Adrenal gland (tissue), 9 donors: ENCODE measurements at regions not wholly inside any gene's neighbourhood (a gene's known extent, or its start where the extent isn't known, plus 50 kb on each side); places are given as distances from the start of the nearest gene placed in this dataset.

Experiments used
- DNase-seq, 7 donors: peaks; one replicate each; pipeline ENCODE4 v3.0.0-alpha.2; 2019 to 2020
- H3K27ac ChIP-seq, 5 donors: fragments of 200-600 bp; sonication (generic) in 4 of 5; 1 replicate in 3 of 5; 2 replicates in 2 of 5; pipeline versions ENCODE4 v1.5.1 to v1.8.0; 2016 to 2020; ENCODE audit warnings: mild to moderate bottlenecking in 1 of 5
- H3K27me3 ChIP-seq: fragments of 200-600 bp; 2 replicates; pipeline ENCODE4 v1.8.0; 2021
- H3K36me3 ChIP-seq, 2 donors: fragments of 200-600 bp; replicated peaks in 1 of 2; 1 replicate in 1 of 2; 2 replicates in 1 of 2; pipeline versions ENCODE4 v1.5.1 to v1.8.0; 2018 to 2022
- H3K4me1 ChIP-seq, 2 donors: fragments of 200-600 bp; replicated peaks in 1 of 2; 1 replicate in 1 of 2; 2 replicates in 1 of 2; pipeline versions ENCODE4 v1.5.1 to v1.8.0; 2018 to 2021
- H3K4me3 ChIP-seq, 4 donors: fragments of 200-600 bp; sonication (generic) in 3 of 4; one replicate each; pipeline ENCODE4 v1.5.1; 2016 to 2018
- H3K9me3 ChIP-seq, 3 donors: fragments of 200-600 bp; sonication (generic) in 1 of 3; replicated peaks in 1 of 3; 1 replicate in 2 of 3; 2 replicates in 1 of 3; pipeline versions ENCODE4 v1.5.1 to v1.8.0; 2016 to 2021
- POLR2A ChIP-seq, 2 donors: fragments of 450-650 bp; IDR thresholded peaks; one replicate each; pipeline ENCODE4 v1.6.1; 2017; ENCODE audit warnings: antibody characterized with exemption in 2 of 2, mild to moderate bottlenecking in 2 of 2, moderate library complexity in 1 of 2
- WGBS, 4 donors: extraction: QIAGEN DNeasy Blood & Tissue Kit in 2 of 4; methylation state at CpG; one replicate each; pipeline versions ENCODE4 v1.1.5 to v1.1.7; 2013 to 2017; 5-methylcytosine and 5-hydroxymethylcytosine counted together
- intact Hi-C, 2 donors: fragments of 100-400 bp; cut with DNase I; formaldehyde crosslinking; loops; one replicate each; pipeline versions ENCODE4 v1.14.1 to v1.15.0; 2022 to 2023
- TF ChIP-seq, protein P1 (sequence below), 6 experiments: fragments of 450-650 bp in 4 of 6; fragments of 200-600 bp in 2 of 6; sonication (generic) in 1 of 6; IDR thresholded peaks; 1 replicate in 5 of 6; 2 replicates in 1 of 6; pipeline versions ENCODE4 v1.5.1 to v1.8.0; 2016 to 2021; ENCODE audit warnings: antibody characterized with exemption in 6 of 6, mild to moderate bottlenecking in 2 of 6, moderate library complexity in 1 of 6
- donor health status: healthy with polysubstance abuse.
- donor health status: Bipolar disorder and iron deficiency.
- donor health status: DM: yes; HTN: yes; CAD: no.
- donor health status: DM: no; HTN: no; CAD: no.
- donor health status: DM: no; HTN: no; CAD: no.

DNA sequence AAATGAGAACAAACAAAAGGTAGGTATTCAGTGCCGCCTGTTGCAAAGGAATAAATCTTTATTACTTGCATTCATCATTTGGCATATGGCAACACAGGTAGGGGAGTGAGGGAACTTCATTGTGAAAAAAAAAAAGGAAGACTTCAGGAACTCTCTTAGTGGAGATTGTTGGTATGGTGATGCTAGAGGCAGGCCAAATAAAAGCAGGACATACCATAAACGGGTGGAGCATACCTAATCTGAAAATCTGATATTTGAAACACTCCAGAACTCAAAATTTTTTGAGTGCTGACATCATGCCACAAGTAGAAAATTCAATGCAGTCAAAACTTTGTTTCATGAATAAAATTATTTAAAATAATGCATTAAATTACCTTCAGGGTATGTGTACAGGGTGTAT is 425.8 kb upstream of the SYT4 start:
- DNase-seq = no peak
- no peak for TF ChIP-seq POLR2A (IDR thresholded peaks at IDR 0.05)
- TF ChIP-seq, protein P1, sequence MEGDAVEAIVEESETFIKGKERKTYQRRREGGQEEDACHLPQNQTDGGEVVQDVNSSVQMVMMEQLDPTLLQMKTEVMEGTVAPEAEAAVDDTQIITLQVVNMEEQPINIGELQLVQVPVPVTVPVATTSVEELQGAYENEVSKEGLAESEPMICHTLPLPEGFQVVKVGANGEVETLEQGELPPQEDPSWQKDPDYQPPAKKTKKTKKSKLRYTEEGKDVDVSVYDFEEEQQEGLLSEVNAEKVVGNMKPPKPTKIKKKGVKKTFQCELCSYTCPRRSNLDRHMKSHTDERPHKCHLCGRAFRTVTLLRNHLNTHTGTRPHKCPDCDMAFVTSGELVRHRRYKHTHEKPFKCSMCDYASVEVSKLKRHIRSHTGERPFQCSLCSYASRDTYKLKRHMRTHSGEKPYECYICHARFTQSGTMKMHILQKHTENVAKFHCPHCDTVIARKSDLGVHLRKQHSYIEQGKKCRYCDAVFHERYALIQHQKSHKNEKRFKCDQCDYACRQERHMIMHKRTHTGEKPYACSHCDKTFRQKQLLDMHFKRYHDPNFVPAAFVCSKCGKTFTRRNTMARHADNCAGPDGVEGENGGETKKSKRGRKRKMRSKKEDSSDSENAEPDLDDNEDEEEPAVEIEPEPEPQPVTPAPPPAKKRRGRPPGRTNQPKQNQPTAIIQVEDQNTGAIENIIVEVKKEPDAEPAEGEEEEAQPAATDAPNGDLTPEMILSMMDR (IDR thresholded peaks at IDR 0.05) = no peak
- WGBS, 4 donors = 55 to 65% (median 64%) methylated on average over 2 of the region's 2 CpGs
- H3K4me1 ChIP-seq = no peaks in the 10 kb centered on the region
- H3K9me3 ChIP-seq = no peaks in the 10 kb centered on the region
- H3K4me3 ChIP-seq = no peak overlapping the region
- H3K27me3 ChIP-seq = no peaks in the 10 kb centered on the region
- no peaks in the 10 kb centered on the region for H3K36me3 ChIP-seq
- no peak overlapping the region for H3K27ac ChIP-seq
- intact Hi-C loops = no loop called here

DNA sequence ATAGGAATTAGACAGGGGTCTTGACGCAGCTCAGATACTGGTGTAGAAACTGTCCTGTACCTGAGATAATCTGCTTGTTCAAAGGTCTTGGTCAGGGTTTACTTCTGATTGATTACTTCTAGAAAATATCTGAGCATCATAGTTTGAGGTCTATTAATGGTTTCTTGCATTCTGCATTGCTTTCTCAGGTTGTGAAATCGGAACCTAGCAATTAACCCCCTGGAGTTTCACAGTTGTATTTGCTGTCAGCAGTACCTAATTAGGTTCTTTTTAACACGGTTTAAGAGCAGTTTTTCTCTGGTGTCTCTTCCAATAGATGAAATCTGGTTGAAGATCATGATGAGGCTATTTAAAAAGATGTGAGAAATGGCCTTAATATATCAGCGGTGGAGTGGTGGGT is 428.6 kb upstream of the SYT4 start:
- intact Hi-C loops = no loop called here
- no peak for DNase-seq
- TF ChIP-seq, protein P1 (IDR thresholded peaks at IDR 0.05) = no peak
- no peak for TF ChIP-seq POLR2A (IDR thresholded peaks at IDR 0.05)
- Histone ChIP-seq H3K4me1 (no peaks in the 10 kb centered on the region), H3K27ac (no peak overlapping the region), H3K27me3 (no peaks in the 10 kb centered on the region), H3K4me3 (no peak overlapping the region), H3K9me3 (no peaks in the 10 kb centered on the region), H3K36me3 (no peaks in the 10 kb centered on the region)
- WGBS, 4 donors = 54 to 61% (median 60%) methylated on average over 4 of the region's 4 CpGs

DNA sequence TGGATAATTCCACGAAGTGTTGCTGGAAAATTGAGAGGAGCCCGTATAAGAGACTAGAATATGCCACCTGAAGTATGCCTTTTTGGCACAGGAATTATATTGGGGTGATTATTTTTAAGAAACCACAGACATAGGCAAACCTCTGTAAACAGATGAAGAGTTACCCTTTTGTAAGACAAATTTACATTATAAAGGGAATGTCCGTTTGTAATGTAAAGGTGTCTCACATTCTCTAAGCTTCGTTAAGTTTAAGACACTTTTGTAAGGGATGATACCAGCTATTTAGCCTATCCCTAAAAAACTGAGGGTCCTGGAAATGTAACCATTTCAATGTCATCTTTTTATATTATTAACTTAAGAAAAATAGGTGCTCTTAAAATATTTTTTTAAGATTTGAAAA is 432.8 kb upstream of the SYT4 start:
- intact Hi-C loops = no loop called here
- H3K4me3 ChIP-seq = no peak overlapping the region
- WGBS, 4 donors = 54 to 65% (median 60%) methylated on average over 4 of the region's 4 CpGs

GRCh38 chr18:43714343-43715010 is 437.2 kb upstream of the SYT4 start:
- no peak for DNase-seq
- Histone ChIP-seq H3K4me1 (no peaks in the 10 kb centered on the region), H3K9me3 (no peaks in the 10 kb centered on the region), H3K27ac (no peak overlapping the region), H3K27me3 (no peaks in the 10 kb centered on the region), H3K4me3 (no peak overlapping the region), H3K36me3 (no peaks in the 10 kb centered on the region)
- WGBS, 4 donors = 72 to 88% (median 79%) methylated on average over 3 of the region's 3 CpGs
- intact Hi-C loops = no loop called here
- TF ChIP-seq, protein P1 (IDR thresholded peaks at IDR 0.05) = no peak
- no peak for TF ChIP-seq POLR2A (IDR thresholded peaks at IDR 0.05)

More for the DNA sequence above, 432.8 kb upstream of the SYT4 start:
- Histone ChIP-seq H3K27me3 (no peaks in the 10 kb centered on the region), H3K4me1 (no peaks in the 10 kb centered on the region), H3K27ac (no peak overlapping the region), H3K36me3 (no peaks in the 10 kb centered on the region), H3K9me3 (no peaks in the 10 kb centered on the region)
- DNase-seq = no peak
- no peak for TF ChIP-seq POLR2A (IDR thresholded peaks at IDR 0.05)
- TF ChIP-seq, protein P1 (IDR thresholded peaks at IDR 0.05) = no peak
